ENCODE measurements at regions not wholly inside any gene's neighbourhood (a gene's known extent, or its start where the extent isn't known, plus 50 kb on each side); places are given as distances from the start of the nearest gene placed in this dataset.

GRCh38 chr6:122109075-122109474 lies 290.4 kb upstream of the HSF2 start:
- no peaks in the 10 kb centered on the region for H3K27me3 Mint-ChIP-seq
- no peaks in the 10 kb centered on the region for H3K4me1 Mint-ChIP-seq
- H3K9me3 Mint-ChIP-seq = no peaks in the 10 kb centered on the region
- no peaks in the 10 kb centered on the region for H3K36me3 Mint-ChIP-seq
- H3K4me3 Mint-ChIP-seq = no peak overlapping the region
- H3K27ac Mint-ChIP-seq = no peak overlapping the region

DNA sequence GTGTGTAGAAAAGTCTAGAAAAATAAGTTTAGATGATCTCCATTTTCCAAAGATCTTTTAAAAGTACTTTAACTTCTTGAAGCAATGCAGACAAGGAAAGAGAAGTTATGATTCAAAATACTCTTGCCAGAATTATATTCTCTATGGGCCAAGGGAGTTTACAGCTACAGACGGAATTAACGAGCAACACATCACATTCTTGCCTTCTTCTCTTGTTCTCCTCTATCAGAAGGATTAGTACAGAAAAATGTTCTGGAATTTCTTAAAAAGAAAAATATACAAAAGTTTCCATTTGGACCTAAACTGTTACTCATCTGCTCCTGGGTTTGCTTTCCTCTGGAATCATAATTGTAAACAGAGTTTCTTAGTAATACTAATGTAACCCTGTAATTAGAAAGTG lies 284.7 kb upstream of the HSF2 start:
- Mint-ChIP-seq H3K27ac (no peak overlapping the region), H3K4me3 (no peak overlapping the region), H3K4me1 (no peaks in the 10 kb centered on the region), H3K27me3 (peaks cover 1% of the 10 kb centered on the region), H3K36me3 (no peaks in the 10 kb centered on the region), H3K9me3 (no peaks in the 10 kb centered on the region)

- Mint-ChIP-seq H3K27ac (no peak overlapping the region), H3K36me3 (no peaks in the 10 kb centered on the region), H3K4me1 (no peaks in the 10 kb centered on the region), H3K9me3 (no peaks in the 10 kb centered on the region), H3K27me3 (peaks cover 1% of the 10 kb centered on the region), H3K4me3 (no peak overlapping the region)
Observed at GRCh38 chr6:122116119-122116834, 283.2 kb upstream of the HSF2 start.

- no peak overlapping the region for H3K4me3 Mint-ChIP-seq
- H3K4me1 Mint-ChIP-seq = no peaks in the 10 kb centered on the region
- H3K9me3 Mint-ChIP-seq = no peaks in the 10 kb centered on the region
- peaks cover 3% of the 10 kb centered on the region for H3K27me3 Mint-ChIP-seq
- no peak overlapping the region for H3K27ac Mint-ChIP-seq
- H3K36me3 Mint-ChIP-seq = no peaks in the 10 kb centered on the region
Observed at GRCh38 chr6:122116835-122117627, 282.4 kb upstream of the HSF2 start.

DNA sequence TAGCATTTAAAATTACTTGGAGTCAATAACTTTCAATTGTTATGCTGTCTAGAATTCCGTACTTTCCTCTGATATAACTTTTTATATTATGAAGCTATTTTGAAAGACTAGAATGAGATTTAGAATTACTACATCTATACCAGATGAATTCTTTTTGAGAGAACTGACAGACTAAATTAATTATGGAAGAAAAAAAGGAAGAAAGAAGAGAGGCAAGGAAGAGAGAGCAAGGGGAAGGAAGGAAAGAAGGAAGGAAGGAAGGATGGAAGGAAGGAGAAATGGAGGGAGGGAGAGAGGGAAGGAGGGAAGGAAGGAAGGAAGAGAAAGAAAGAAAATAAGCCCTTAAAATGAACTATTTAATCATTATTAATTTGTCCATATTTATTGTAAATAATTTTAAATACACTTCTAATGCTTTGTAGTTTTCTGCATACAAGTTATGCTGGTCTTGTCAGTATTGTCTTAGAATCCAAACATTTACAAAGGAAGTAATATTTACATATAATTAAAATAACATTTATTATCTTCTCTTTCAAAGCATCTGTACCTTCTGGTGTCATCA lies 280.4 kb upstream of the HSF2 start:
- Mint-ChIP-seq H3K27ac (no peak overlapping the region), H3K4me3 (no peak overlapping the region), H3K4me1 (no peaks in the 10 kb centered on the region), H3K27me3 (peaks cover 3% of the 10 kb centered on the region), H3K36me3 (no peaks in the 10 kb centered on the region), H3K9me3 (no peaks in the 10 kb centered on the region)

GRCh38 chr6:122122202-122122601 lies 277.2 kb upstream of the HSF2 start:
- H3K9me3 Mint-ChIP-seq = no peaks in the 10 kb centered on the region
- no peaks in the 10 kb centered on the region for H3K36me3 Mint-ChIP-seq
- H3K4me1 Mint-ChIP-seq = no peaks in the 10 kb centered on the region
- no peak overlapping the region for H3K4me3 Mint-ChIP-seq
- no peak overlapping the region for H3K27ac Mint-ChIP-seq
- peaks cover 2% of the 10 kb centered on the region for H3K27me3 Mint-ChIP-seq

- peaks cover 2% of the 10 kb centered on the region for H3K27me3 Mint-ChIP-seq
- H3K4me1 Mint-ChIP-seq = no peaks in the 10 kb centered on the region
- H3K9me3 Mint-ChIP-seq = no peaks in the 10 kb centered on the region
- H3K27ac Mint-ChIP-seq = no peak overlapping the region
- no peak overlapping the region for H3K4me3 Mint-ChIP-seq
- no peaks in the 10 kb centered on the region for H3K36me3 Mint-ChIP-seq
Observed at GRCh38 chr6:122122686-122123085, 276.8 kb upstream of the HSF2 start.

- no peak overlapping the region for H3K4me3 Mint-ChIP-seq
- H3K9me3 Mint-ChIP-seq = no peaks in the 10 kb centered on the region
- peaks cover 3% of the 10 kb centered on the region for H3K27me3 Mint-ChIP-seq
- no peaks in the 10 kb centered on the region for H3K36me3 Mint-ChIP-seq
- no peak overlapping the region for H3K27ac Mint-ChIP-seq
- peaks cover under 1% of the 10 kb centered on the region for H3K4me1 Mint-ChIP-seq
Observed at GRCh38 chr6:122124908-122125307, 274.5 kb upstream of the HSF2 start.

DNA sequence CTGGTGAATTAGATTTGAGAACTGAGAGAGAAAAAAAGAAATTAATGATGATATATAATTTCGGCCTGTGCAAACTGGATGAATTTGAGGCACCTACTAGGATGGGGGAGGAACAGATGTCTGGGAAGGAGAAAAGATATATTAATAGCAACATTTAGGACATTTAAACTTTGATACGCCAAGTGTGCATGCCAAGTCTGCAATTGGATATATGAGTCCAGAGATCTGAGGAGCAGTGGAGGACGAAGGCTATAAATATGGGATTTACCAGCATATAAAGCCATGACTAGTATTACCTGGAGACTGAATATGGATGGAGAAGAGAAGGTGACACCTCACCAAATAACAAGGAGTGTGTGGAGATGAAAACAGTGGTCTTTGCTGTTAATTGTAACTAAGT lies 272.6 kb upstream of the HSF2 start:
- peaks cover 5% of the 10 kb centered on the region for H3K27me3 Mint-ChIP-seq
- H3K27ac Mint-ChIP-seq = no peak overlapping the region
- H3K9me3 Mint-ChIP-seq = no peaks in the 10 kb centered on the region
- no peaks in the 10 kb centered on the region for H3K36me3 Mint-ChIP-seq
- peaks cover 5% of the 10 kb centered on the region for H3K4me1 Mint-ChIP-seq
- H3K4me3 Mint-ChIP-seq = no peak overlapping the region

DNA sequence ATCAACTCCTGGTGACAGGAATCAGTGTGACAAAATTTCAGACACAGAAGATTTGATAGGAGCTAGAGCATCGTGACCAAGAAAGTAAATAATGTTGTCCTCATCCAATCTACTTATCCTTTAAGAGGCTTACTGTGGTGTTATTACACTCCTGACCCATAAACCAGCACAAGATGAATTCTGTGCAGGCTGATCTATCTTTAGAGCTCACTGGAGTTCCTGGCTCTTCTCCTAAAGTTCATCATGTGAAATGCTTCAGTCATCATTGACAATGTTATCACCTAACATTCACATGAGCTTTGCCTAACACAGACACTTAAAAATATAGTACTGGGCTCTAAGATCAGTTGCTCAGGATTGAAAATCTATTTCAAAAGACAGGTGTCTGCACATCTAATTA lies 271.0 kb upstream of the HSF2 start:
- Mint-ChIP-seq H3K4me3 (no peak overlapping the region), H3K36me3 (no peaks in the 10 kb centered on the region), H3K9me3 (no peaks in the 10 kb centered on the region), H3K4me1 (peaks cover 5% of the 10 kb centered on the region), H3K27me3 (peaks cover 4% of the 10 kb centered on the region), H3K27ac (no peak overlapping the region)

DNA sequence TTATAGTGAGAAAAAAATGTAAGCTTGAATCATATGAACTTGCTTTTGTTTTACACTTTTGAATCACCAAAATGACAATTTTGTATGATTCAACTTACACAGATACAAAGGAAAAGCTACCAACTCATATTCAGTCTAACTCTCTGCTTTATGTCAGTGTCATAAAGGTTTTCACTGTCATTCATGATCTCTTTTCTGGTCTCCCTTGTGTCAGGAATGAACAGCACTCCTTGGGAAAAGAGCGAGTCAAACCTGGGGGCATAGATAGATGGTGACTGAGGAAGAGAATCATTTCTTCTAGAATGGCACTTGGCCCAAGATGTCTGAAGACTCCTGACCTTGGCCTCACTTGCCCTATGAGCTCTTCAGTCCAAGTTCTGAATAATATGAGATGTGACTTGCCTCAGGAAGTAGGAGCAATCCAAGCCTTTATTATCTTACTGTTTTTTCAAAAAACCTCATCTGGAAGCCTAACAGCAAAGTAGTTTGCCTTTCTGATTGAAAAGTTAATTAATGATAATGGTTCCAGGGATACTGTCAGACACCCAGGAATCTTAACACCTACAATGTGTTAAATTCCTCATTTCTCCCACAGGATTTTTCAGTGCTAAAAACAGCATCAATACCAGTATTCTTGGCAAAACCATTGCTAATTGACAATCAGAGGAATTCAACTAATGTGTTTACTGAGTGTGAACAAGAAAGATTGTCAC lies 270.0 kb upstream of the HSF2 start:
- no peaks in the 10 kb centered on the region for H3K36me3 Mint-ChIP-seq
- H3K4me1 Mint-ChIP-seq = peaks cover 5% of the 10 kb centered on the region
- no peak overlapping the region for H3K4me3 Mint-ChIP-seq
- H3K27me3 Mint-ChIP-seq = peaks cover 4% of the 10 kb centered on the region
- no peak overlapping the region for H3K27ac Mint-ChIP-seq
- H3K9me3 Mint-ChIP-seq = no peaks in the 10 kb centered on the region

- no peaks in the 10 kb centered on the region for H3K36me3 Mint-ChIP-seq
Observed at GRCh38 chr6:122130026-122130348, 269.5 kb upstream of the HSF2 start.

DNA sequence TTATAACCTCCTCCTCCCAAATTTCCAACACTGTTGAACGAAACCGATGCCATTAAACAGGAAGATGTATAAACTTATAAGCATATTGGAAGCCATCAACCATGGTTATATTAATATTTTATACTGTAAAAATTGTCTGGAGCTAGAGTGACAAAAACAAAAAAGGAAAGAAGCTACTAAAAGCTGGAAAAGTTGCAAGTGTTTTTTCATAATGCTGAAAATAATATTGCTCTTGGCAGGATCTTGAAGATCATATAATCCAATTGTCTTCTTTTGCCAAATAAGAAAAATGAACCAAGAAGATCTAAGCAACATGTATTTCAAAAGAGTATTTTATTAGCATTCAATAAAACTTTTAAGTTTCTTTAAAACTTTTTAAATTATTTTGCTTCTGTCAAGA lies 268.9 kb upstream of the HSF2 start:
- Mint-ChIP-seq H3K9me3 (no peaks in the 10 kb centered on the region), H3K36me3 (no peaks in the 10 kb centered on the region), H3K4me1 (peaks cover 5% of the 10 kb centered on the region), H3K27me3 (peaks cover 4% of the 10 kb centered on the region), H3K27ac (no peak overlapping the region), H3K4me3 (no peak overlapping the region)

More at GRCh38 chr6:122130026-122130348, 269.5 kb upstream of the HSF2 start:
- no peak overlapping the region for H3K4me3 Mint-ChIP-seq
- H3K27ac Mint-ChIP-seq = no peak overlapping the region
- no peaks in the 10 kb centered on the region for H3K9me3 Mint-ChIP-seq
- peaks cover 5% of the 10 kb centered on the region for H3K4me1 Mint-ChIP-seq
- H3K27me3 Mint-ChIP-seq = peaks cover 4% of the 10 kb centered on the region

- Mint-ChIP-seq H3K9me3 (no peaks in the 10 kb centered on the region), H3K4me1 (no peaks in the 10 kb centered on the region), H3K27me3 (no peaks in the 10 kb centered on the region), H3K27ac (no peak overlapping the region), H3K36me3 (no peaks in the 10 kb centered on the region), H3K4me3 (no peak overlapping the region)
Observed at GRCh38 chr6:122136386-122136785, 263.1 kb upstream of the HSF2 start.

DNA sequence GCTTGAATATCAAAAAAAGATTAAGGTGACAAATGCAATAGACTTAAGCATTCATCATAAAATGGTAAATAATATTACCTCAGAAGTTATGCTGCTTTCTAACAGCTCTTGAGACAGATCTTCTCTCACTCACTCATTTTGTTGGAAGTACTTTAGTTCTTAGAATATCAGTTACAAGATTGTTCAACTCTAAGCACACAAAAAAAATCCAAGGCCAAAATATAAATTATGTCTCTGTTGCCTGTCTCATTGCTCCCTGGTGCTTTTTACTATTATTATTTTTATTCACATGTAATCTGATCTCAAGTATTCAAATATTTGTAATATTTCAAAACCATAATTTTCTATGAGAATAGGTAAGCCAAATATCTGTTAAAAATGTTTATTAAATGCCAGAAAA lies 259.4 kb upstream of the HSF2 start:
- Mint-ChIP-seq H3K36me3 (no peaks in the 10 kb centered on the region), H3K4me1 (no peaks in the 10 kb centered on the region), H3K27me3 (no peaks in the 10 kb centered on the region), H3K4me3 (no peak overlapping the region), H3K27ac (no peak overlapping the region), H3K9me3 (no peaks in the 10 kb centered on the region)

DNA sequence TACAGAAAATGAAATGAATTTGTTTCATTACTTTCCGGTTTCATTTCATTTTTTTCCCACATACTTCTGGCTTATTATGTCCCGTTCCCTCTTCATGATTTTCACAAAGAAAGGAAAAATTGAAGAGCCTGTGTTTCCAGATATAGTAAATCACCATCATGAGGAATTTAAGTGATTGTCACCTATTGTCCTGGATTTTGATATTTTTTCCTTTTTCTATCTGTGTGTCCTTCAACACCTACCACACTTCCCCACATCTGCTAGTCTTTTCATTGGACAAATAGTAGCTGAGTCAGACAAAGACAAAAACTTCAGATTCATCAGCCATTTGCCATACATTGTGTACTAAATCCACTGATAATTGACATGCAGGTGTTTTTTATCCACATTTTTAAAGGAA lies 258.2 kb upstream of the HSF2 start:
- no peaks in the 10 kb centered on the region for H3K9me3 Mint-ChIP-seq
- no peak overlapping the region for H3K27ac Mint-ChIP-seq
- no peak overlapping the region for H3K4me3 Mint-ChIP-seq
- H3K4me1 Mint-ChIP-seq = no peaks in the 10 kb centered on the region
- no peaks in the 10 kb centered on the region for H3K36me3 Mint-ChIP-seq
- no peaks in the 10 kb centered on the region for H3K27me3 Mint-ChIP-seq

All from activated naive CD4-positive, alpha-beta T cell treated with anti-CD3 and anti-CD28 coated beads, Interleukin-2, amount 50 U/mL, for 24 hours (primary cell).